CD4-positive, alpha-beta memory T cell (primary cell): ENCODE measurements at regions not wholly inside any gene's neighbourhood (a gene's known extent, or its start where the extent isn't known, plus 50 kb on each side); places are given as distances from the start of the nearest gene placed in this dataset.
"Not testable (repeated sequence)": the region's sequence is repeated elsewhere in the genome, so short reads cannot be mapped to it uniquely, and the experiment has no call there.

ENCODE experiments used
- CTCF ChIA-PET: fragments of 350-600 bp; sonication (Branson Sonifier 250); formaldehyde crosslinking; loops from one replicate; lab custom pipeline; 2021; ENCODE audit warnings: inconsistent platforms; ENCODE audit not compliant: partially characterized antibody; lab: Charles Lee
- POLR2A ChIA-PET: fragments of 350-600 bp; sonication (Branson Sonifier 250); formaldehyde crosslinking; loops from one replicate; lab custom pipeline; 2021; ENCODE audit not compliant: partially characterized antibody; lab: Charles Lee
- DNase-seq, 5 donors: peaks; one replicate each; pipeline versions ENCODE4 v3.0.0 to v3.0.0-alpha.2; 2020 to 2022; ENCODE audit warnings: mixed read lengths in 1 of 5
- H3K27ac ChIP-seq: one replicate; pipeline ENCODE4 v1.7.0; 2013; ENCODE audit warnings: low read depth, low read length
- H3K27me3 ChIP-seq: 2 replicates; pipeline ENCODE4 v1.7.0; 2013; ENCODE audit warnings: mild to moderate bottlenecking, low read length, moderate library complexity; ENCODE audit not compliant: insufficient read depth
- H3K36me3 ChIP-seq: 2 replicates; pipeline ENCODE4 v1.7.0; 2013; ENCODE audit warnings: mild to moderate bottlenecking, low read length, moderate library complexity; ENCODE audit not compliant: insufficient read depth
- H3K4me1 ChIP-seq: 2 replicates; pipeline ENCODE4 v1.7.0; 2013; ENCODE audit warnings: mild to moderate bottlenecking, low read length, moderate library complexity; ENCODE audit not compliant: insufficient read depth
- H3K4me3 ChIP-seq, 2 donors: one replicate each; pipeline ENCODE4 v1.7.0; 2013; ENCODE audit warnings: low read length in 2 of 2, mild to moderate bottlenecking in 1 of 2
- H3K9me3 ChIP-seq, 2 donors: one replicate each; pipeline ENCODE4 v1.7.0; 2013; ENCODE audit warnings: low read length in 2 of 2, control low read depth in 1 of 2; ENCODE audit not compliant: control insufficient read depth in 1 of 2
- H3K27ac Mint-ChIP-seq, 7 donors: one replicate each; pipeline ENCODE4 v1.8.0; 2020 to 2021; ENCODE audit warnings: mixed read lengths in 7 of 7, mild to moderate bottlenecking in 6 of 7, inconsistent platforms in 3 of 7, moderate library complexity in 3 of 7
- H3K27me3 Mint-ChIP-seq, 2 donors: one replicate each; pipeline ENCODE4 v1.8.0; 2020 to 2021; ENCODE audit warnings: mixed read lengths in 2 of 2
- H3K36me3 Mint-ChIP-seq, 2 donors: one replicate each; pipeline ENCODE4 v1.8.0; 2020 to 2021; ENCODE audit warnings: mixed read lengths in 2 of 2, inconsistent platforms in 1 of 2, mild to moderate bottlenecking in 1 of 2
- H3K4me1 Mint-ChIP-seq, 4 donors: one replicate each; pipeline ENCODE4 v1.8.0; 2020 to 2021; ENCODE audit warnings: mixed read lengths in 4 of 4, mild to moderate bottlenecking in 1 of 4
- H3K4me3 Mint-ChIP-seq, 8 donors: one replicate each; pipeline ENCODE4 v1.8.0; 2020 to 2021; ENCODE audit warnings: mixed read lengths in 8 of 8, mild to moderate bottlenecking in 7 of 8, moderate library complexity in 6 of 8, inconsistent platforms in 3 of 8
- H3K9me3 Mint-ChIP-seq, 8 donors: one replicate each; pipeline ENCODE4 v1.8.0; 2020 to 2021; ENCODE audit warnings: mixed read lengths in 8 of 8, mild to moderate bottlenecking in 5 of 8, inconsistent platforms in 3 of 8, moderate library complexity in 1 of 8
- intact Hi-C: fragments of 100-400 bp; cut with micrococcal nuclease; formaldehyde crosslinking; loops from one replicate; pipeline ENCODE4 v1.15.1; 2023

DNA sequence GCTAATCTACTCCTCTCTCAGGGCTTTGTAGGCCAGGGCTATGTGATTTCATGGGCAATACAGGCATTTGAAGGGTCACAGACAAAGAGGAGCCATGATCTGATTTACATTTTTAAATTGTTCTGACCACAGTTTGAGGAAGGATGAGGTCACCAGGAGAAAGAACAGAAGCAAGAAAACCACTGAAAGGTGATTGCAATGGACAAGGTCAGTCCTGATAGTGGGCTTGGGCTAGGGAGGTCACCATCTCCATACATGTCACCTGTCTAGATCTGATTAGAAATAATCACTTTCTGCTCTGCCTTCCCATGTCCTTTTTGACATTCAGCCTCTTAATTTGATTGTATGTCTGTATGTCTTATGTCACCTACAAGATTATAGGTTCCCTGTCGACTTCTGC, 248.9 kb upstream of the CWC22 start:
- Mint-ChIP-seq H3K4me3 (no peak overlapping the region), H3K4me1 (no peaks in the 10 kb centered on the region), H3K27ac (no peak overlapping the region), H3K27me3 (no peaks in the 10 kb centered on the region), H3K9me3 (peaks cover 0 to 3% (median 0%) of the 10 kb centered on the region in 8 donors), H3K36me3 (no peaks in the 10 kb centered on the region)
- H3K4me1 ChIP-seq: no peaks in the 10 kb centered on the region
- no peak overlapping the region for H3K27ac ChIP-seq
- POLR2A ChIA-PET: no interaction called here
- no peaks in the 10 kb centered on the region for H3K36me3 ChIP-seq
- H3K27me3 ChIP-seq: no peaks in the 10 kb centered on the region
- intact Hi-C loops: no loop called here
- CTCF ChIA-PET: no interaction called here
- no peak overlapping the region for H3K4me3 ChIP-seq
- no peaks in the 10 kb centered on the region for H3K9me3 ChIP-seq
- no peak for DNase-seq

- H3K27ac Mint-ChIP-seq: no peak overlapping the region
- CTCF ChIA-PET: no interaction called here
- no peaks in the 10 kb centered on the region for H3K36me3 Mint-ChIP-seq
Measured at GRCh38 chr2:180254872-180255271, 247.8 kb upstream of the CWC22 start.

DNA sequence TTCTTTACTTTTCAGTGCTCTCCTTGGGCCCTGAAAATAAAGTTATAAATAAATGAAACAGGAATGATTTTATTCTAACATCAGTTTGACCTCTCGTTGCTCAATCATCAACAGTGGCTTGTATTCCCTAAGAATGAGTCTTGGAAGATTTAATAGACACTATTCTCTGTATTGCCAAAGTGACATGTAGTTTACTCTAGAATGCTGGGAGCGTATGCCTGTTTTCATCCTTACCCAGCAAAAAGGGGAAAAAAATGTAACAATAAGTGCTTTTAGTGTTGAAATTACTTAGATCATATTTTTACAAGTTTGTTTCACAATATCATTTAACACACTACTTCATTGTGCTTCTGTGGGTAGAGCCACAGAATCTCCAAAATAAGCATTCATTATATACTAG, 240.6 kb upstream of the CWC22 start:
- ChIA-PET CTCF (no interaction called here), POLR2A (no interaction called here)
- intact Hi-C loops: no loop called here
- no peaks in the 10 kb centered on the region for H3K27me3 ChIP-seq
- H3K9me3 ChIP-seq: no peaks in the 10 kb centered on the region
- DNase-seq: no peak
- H3K27ac Mint-ChIP-seq: no peak overlapping the region
- H3K4me1 Mint-ChIP-seq: no peaks in the 10 kb centered on the region
- H3K9me3 Mint-ChIP-seq: peaks cover 0 to 3% (median 0%) of the 10 kb centered on the region in 8 donors
- H3K27ac ChIP-seq: no peak overlapping the region
- H3K36me3 ChIP-seq: no peaks in the 10 kb centered on the region
- no peaks in the 10 kb centered on the region for H3K36me3 Mint-ChIP-seq
- no peaks in the 10 kb centered on the region for H3K4me1 ChIP-seq
- no peaks in the 10 kb centered on the region for H3K27me3 Mint-ChIP-seq
- no peak overlapping the region for H3K4me3 Mint-ChIP-seq
- no peak overlapping the region for H3K4me3 ChIP-seq

More at GRCh38 chr2:180254872-180255271, 247.8 kb upstream of the CWC22 start:
- Histone ChIP-seq H3K27ac (no peak overlapping the region), H3K4me1 (no peaks in the 10 kb centered on the region), H3K36me3 (no peaks in the 10 kb centered on the region), H3K9me3 (no peaks in the 10 kb centered on the region), H3K27me3 (no peaks in the 10 kb centered on the region), H3K4me3 (no peak overlapping the region)
- intact Hi-C loops: no loop called here
- DNase-seq: no peak
- POLR2A ChIA-PET: no interaction called here
- Mint-ChIP-seq H3K9me3 (peaks cover 0 to 5% (median 1%) of the 10 kb centered on the region in 8 donors), H3K27me3 (no peaks in the 10 kb centered on the region), H3K4me3 (no peak overlapping the region), H3K4me1 (no peaks in the 10 kb centered on the region)

GRCh38 chr2:180246268-180246667, 239.2 kb upstream of the CWC22 start:
- intact Hi-C loops: no loop called here
- H3K36me3 Mint-ChIP-seq: no peaks in the 10 kb centered on the region
- Histone ChIP-seq H3K4me1 (no peaks in the 10 kb centered on the region), H3K4me3 (no peak overlapping the region), H3K9me3 (no peaks in the 10 kb centered on the region), H3K36me3 (no peaks in the 10 kb centered on the region), H3K27me3 (no peaks in the 10 kb centered on the region), H3K27ac (no peak overlapping the region)
- peaks cover 0 to 2% (median 0%) of the 10 kb centered on the region in 8 donors for H3K9me3 Mint-ChIP-seq
- H3K27me3 Mint-ChIP-seq: no peaks in the 10 kb centered on the region
- H3K27ac Mint-ChIP-seq: no peak overlapping the region
- H3K4me1 Mint-ChIP-seq: no peaks in the 10 kb centered on the region
- POLR2A ChIA-PET: no interaction called here
- CTCF ChIA-PET: interaction anchor here (1.1 kb wide), 1 partner anchor 9 kb away, joined by 3 read pairs; no protein-coding TSS in a partner anchor
- H3K4me3 Mint-ChIP-seq: no peak overlapping the region
- DNase-seq: no peak

GRCh38 chr2:180240774-180241173, 233.7 kb upstream of the CWC22 start:
- ChIA-PET CTCF (no interaction called here), POLR2A (no interaction called here)
- Histone ChIP-seq H3K27me3 (no peaks in the 10 kb centered on the region), H3K27ac (no peak overlapping the region), H3K4me3 (no peak overlapping the region), H3K4me1 (no peaks in the 10 kb centered on the region), H3K9me3 (no peaks in the 10 kb centered on the region), H3K36me3 (no peaks in the 10 kb centered on the region)
- Mint-ChIP-seq H3K4me1 (no peaks in the 10 kb centered on the region), H3K9me3 (peaks cover 0 to 2% (median 0%) of the 10 kb centered on the region in 8 donors), H3K36me3 (no peaks in the 10 kb centered on the region), H3K27ac (no peak overlapping the region), H3K27me3 (no peaks in the 10 kb centered on the region), H3K4me3 (no peak overlapping the region)
- intact Hi-C loops: no loop called here
- DNase-seq: no peak

- Histone ChIP-seq H3K9me3 (no peaks in the 10 kb centered on the region), H3K27me3 (no peaks in the 10 kb centered on the region), H3K4me1 (no peaks in the 10 kb centered on the region), H3K4me3 (no peak overlapping the region), H3K27ac (no peak overlapping the region), H3K36me3 (no peaks in the 10 kb centered on the region)
- no peak for DNase-seq
- H3K36me3 Mint-ChIP-seq: no peaks in the 10 kb centered on the region
- H3K4me3 Mint-ChIP-seq: no peak overlapping the region
- no peaks in the 10 kb centered on the region for H3K4me1 Mint-ChIP-seq
- ChIA-PET POLR2A (no interaction called here), CTCF (interaction anchor here (1.5 kb wide), 1 partner anchor 19 kb away, joined by 3 read pairs; no protein-coding TSS in a partner anchor)
- no peak overlapping the region for H3K27ac Mint-ChIP-seq
- peaks cover 0 to 4% (median 0%) of the 10 kb centered on the region in 8 donors for H3K9me3 Mint-ChIP-seq
- H3K27me3 Mint-ChIP-seq: no peaks in the 10 kb centered on the region
- intact Hi-C loops: no loop called here
Measured at GRCh38 chr2:180238729-180239128, 231.6 kb upstream of the CWC22 start.

- H3K4me3 Mint-ChIP-seq, intact Hi-C loops, H3K36me3 Mint-ChIP-seq, H3K9me3 ChIP-seq, H3K27ac Mint-ChIP-seq, DNase-seq, H3K4me1 Mint-ChIP-seq, H3K4me1 ChIP-seq, H3K36me3 ChIP-seq, H3K27ac ChIP-seq, H3K4me3 ChIP-seq, H3K27me3 ChIP-seq, H3K9me3 Mint-ChIP-seq, POLR2A ChIA-PET, CTCF ChIA-PET, H3K27me3 Mint-ChIP-seq: not testable (repeated sequence)
Measured at GRCh38 chr2:180236061-180236460, 229.0 kb upstream of the CWC22 start.

GRCh38 chr2:180235506-180235905, 228.4 kb upstream of the CWC22 start:
- H3K27ac Mint-ChIP-seq, H3K4me1 Mint-ChIP-seq, CTCF ChIA-PET, H3K36me3 ChIP-seq, H3K27me3 Mint-ChIP-seq, intact Hi-C loops, H3K27ac ChIP-seq, H3K9me3 ChIP-seq, H3K4me1 ChIP-seq, H3K4me3 ChIP-seq, H3K9me3 Mint-ChIP-seq, H3K4me3 Mint-ChIP-seq, DNase-seq, POLR2A ChIA-PET, H3K36me3 Mint-ChIP-seq, H3K27me3 ChIP-seq: not testable (repeated sequence)
